T follicular helper cell (primary cell): ENCODE measurements at regions not wholly inside any gene's neighbourhood (a gene's known extent, or its start where the extent isn't known, plus 50 kb on each side); places are given as distances from the start of the nearest gene placed in this dataset.
"Not testable (repeated sequence)": the region's sequence is repeated elsewhere in the genome, so short reads cannot be mapped to it uniquely, and the experiment has no call there.

Experiments
- DNase-seq: peaks from one replicate; pipeline ENCODE4 v3.0.0-alpha.2; 2020; ENCODE audit warnings: low read depth

GRCh38 chr21:15672578-15672977 is 57.2 kb upstream of the USP25 start:
- DNase-seq: not testable (repeated sequence)

GRCh38 chr21:15676935-15677334 is 52.8 kb upstream of the USP25 start:
- no peak for DNase-seq

GRCh38 chr21:15679630-15680029 is 50.2 kb upstream of the USP25 start:
- DNase-seq: no peak
